GM18519 (cell line): ENCODE measurements at regions not wholly inside any gene's neighbourhood (a gene's known extent, or its start where the extent isn't known, plus 50 kb on each side); places are given as distances from the start of the nearest gene placed in this dataset.

Experiments
- ATAC-seq: cut with Tn5 transposase; IDR thresholded peaks from one replicate; pipeline ENCODE4 v1.9.1; 2021; ENCODE audit warnings: mild to moderate bottlenecking, moderate library complexity; ENCODE audit not compliant: unreplicated experiment, low FRiP score

GRCh38 chr5:93019896-93020295 is 561.1 kb downstream of the NR2F1-AS1 start:
- no peak for ATAC-seq

- ATAC-seq, result no peak
Measured at GRCh38 chr5:93018461-93018860, 562.6 kb downstream of the NR2F1-AS1 start.

GRCh38 chr5:93017849-93018248 is 563.2 kb downstream of the NR2F1-AS1 start:
- no peak for ATAC-seq

GRCh38 chr5:93017376-93017775 is 563.6 kb downstream of the NR2F1-AS1 start:
- ATAC-seq, result no peak

GRCh38 chr5:93010616-93011015 is 570.4 kb downstream of the NR2F1-AS1 start:
- ATAC-seq, result no peak

- no peak for ATAC-seq
Measured at GRCh38 chr5:93010037-93010436, 571.0 kb downstream of the NR2F1-AS1 start.

- ATAC-seq, result no peak
Measured at GRCh38 chr5:93008502-93009207, 572.4 kb downstream of the NR2F1-AS1 start.

GRCh38 chr5:93006915-93007314 is 574.1 kb downstream of the NR2F1-AS1 start:
- no peak for ATAC-seq

- ATAC-seq, result no peak
Measured at GRCh38 chr5:92998456-92998855, 582.6 kb downstream of the NR2F1-AS1 start.

- no peak for ATAC-seq
Measured at GRCh38 chr5:92994392-92994791, 586.6 kb downstream of the NR2F1-AS1 start.

GRCh38 chr5:92992073-92992472 is 588.9 kb downstream of the NR2F1-AS1 start:
- no peak for ATAC-seq

- ATAC-seq, result no peak
Measured at GRCh38 chr5:92991581-92992067, 589.4 kb downstream of the NR2F1-AS1 start.

- no peak for ATAC-seq
Measured at GRCh38 chr5:92990771-92991170, 590.2 kb downstream of the NR2F1-AS1 start.

GRCh38 chr5:92981001-92981400 is 600.0 kb downstream of the NR2F1-AS1 start:
- ATAC-seq, result no peak

- ATAC-seq, result no peak
Measured at GRCh38 chr5:92980491-92980890, 600.5 kb downstream of the NR2F1-AS1 start.

GRCh38 chr5:92979716-92980115 is 601.3 kb downstream of the NR2F1-AS1 start:
- no peak for ATAC-seq

GRCh38 chr5:92977846-92978540 is 603.0 kb downstream of the NR2F1-AS1 start:
- no peak for ATAC-seq

- ATAC-seq, result no peak
Measured at GRCh38 chr5:92976156-92976555, 604.9 kb downstream of the NR2F1-AS1 start.

- no peak for ATAC-seq
Measured at GRCh38 chr5:92969781-92970237, 611.2 kb downstream of the NR2F1-AS1 start.

- no peak for ATAC-seq
Measured at GRCh38 chr5:92969191-92969780, 611.7 kb downstream of the NR2F1-AS1 start.

GRCh38 chr5:92963800-92964199 is 617.2 kb downstream of the NR2F1-AS1 start:
- ATAC-seq, result no peak
